ENCODE measurements at regions not wholly inside any gene's neighbourhood (a gene's known extent, or its start where the extent isn't known, plus 50 kb on each side); places are given as distances from the start of the nearest gene placed in this dataset.

DNA sequence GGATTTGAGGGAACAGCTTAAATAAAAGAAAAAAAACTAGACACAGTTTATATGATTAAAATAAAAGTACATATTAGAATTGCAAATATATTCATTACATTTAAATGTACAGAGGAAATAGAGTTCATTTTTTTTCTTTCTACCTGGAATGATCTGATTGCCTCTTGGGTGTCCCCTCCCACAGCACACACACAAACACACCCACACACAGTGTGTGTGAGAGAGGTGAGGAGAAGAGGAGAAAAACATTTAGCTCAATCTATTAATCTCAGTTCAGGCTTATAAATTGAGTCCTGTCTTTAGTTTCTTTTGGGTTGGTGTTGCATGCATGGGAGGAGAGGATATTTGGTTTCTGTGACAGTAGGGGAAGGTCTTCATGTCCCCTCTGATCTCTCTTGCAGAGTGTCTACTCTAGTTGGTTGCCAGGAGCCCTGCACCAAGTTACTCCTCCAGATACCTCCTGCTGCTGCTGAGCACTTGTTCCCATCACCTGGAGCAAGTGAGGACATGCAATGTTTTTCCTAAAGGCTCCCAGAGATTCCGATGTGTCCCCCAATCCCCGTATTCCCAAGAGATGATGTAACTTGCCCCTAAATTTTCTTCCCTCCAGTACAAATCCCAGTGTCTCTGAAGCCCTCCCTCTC is 50.8 kb upstream of the REG3A start:
- intact Hi-C loops (cut with DNase I) = no loop called here
- DNase-seq (ENCODE audit: low spot score) = no peak
